GM18867 (cell line): ENCODE measurements at regions not wholly inside any gene's neighbourhood (a gene's known extent, or its start where the extent isn't known, plus 50 kb on each side); places are given as distances from the start of the nearest gene placed in this dataset.

Experiments
- ATAC-seq: cut with Tn5 transposase; IDR thresholded peaks from one replicate; pipeline ENCODE4 v1.9.1; 2021; ENCODE audit warnings: mild to moderate bottlenecking, moderate library complexity; ENCODE audit not compliant: unreplicated experiment

GRCh38 chr11:32265911-32266310, 169.4 kb downstream of the WT1 start:
- no peak for ATAC-seq

DNA sequence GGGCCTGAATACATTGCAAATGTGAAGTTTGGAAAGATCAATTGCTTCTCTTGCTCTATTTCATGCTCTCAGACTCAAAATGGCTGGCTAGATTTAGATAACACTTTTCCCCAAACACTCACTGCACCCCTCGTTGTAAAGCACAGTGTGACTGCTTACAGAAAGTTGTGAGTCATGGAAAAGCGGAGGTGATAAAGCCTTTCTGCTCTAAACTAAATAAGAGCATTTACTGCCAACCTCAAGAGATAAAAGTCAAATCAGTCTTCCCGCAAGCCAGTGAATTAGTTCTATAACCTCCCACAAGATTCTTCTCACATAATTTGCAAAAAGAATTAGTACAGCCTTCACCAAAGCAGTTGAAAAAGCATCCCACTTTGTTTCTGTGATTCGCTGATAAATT, 168.7 kb downstream of the WT1 start:
- no peak for ATAC-seq

DNA sequence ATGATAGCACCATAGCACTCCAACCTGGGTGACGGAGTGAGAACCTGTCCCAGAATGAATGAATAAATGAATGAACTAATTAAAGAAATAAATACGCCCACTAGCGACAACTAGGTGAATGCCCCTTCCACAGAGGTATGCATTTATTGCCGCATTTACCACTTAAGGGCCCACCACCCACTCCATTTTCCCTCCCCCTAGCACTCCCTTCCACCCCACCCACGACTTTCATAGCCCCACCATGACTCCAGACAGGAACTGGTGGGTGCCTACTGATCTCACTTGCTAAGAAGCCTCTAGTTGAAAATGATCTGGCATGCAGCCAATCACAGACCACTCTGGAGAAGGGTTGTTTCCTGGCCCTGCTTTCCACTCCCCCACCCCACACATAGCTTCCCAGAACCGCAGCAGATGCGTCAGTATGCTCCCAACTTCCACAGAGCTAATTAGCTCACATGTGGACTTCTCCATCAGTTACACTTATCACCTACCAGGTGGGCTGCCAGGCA, 167.6 kb downstream of the WT1 start:
- no peak for ATAC-seq

GRCh38 chr11:32273931-32274330, 161.4 kb downstream of the WT1 start:
- ATAC-seq, result no peak

DNA sequence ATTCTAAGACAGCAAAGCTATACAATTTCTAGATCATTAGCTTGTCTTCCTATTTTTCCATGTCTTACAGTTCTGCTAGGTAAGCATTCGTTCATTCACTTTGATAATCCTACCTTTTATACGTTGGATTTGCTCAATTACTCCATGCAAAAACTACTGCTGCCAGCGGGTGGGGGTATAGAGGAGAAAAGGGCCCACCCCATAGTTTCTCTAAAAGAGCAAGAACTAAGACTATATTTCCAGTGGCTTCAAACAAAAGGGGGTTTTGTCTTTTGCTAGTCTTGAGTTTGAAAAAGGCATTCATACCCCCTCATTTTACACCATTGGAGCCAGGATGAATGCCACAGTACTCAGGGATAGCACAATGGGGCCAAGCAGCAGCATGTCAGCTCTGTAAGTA, 155.7 kb downstream of the WT1 start:
- no peak for ATAC-seq

DNA sequence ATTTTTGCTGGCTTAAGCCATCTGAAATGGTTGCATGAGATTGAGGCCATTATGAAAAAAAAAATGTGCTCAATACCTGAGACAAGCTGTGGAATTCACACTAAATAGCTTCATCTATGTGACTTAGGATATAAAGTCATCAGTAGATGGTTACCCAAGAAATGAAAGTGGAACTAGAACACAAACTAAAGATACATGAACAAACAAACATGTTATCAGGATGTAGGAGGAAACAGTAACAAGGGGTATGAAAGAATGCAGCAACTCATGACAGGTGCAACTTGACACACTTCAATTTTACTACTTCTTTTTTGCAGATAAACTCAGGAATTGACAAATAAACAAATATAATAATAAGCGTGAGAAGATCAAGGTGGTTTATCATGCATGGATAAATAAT, 155.0 kb downstream of the WT1 start:
- peak; percentile 92 for ATAC-seq

- ATAC-seq, result no peak
Observed at GRCh38 chr11:32288276-32288675, 147.1 kb downstream of the WT1 start.

DNA sequence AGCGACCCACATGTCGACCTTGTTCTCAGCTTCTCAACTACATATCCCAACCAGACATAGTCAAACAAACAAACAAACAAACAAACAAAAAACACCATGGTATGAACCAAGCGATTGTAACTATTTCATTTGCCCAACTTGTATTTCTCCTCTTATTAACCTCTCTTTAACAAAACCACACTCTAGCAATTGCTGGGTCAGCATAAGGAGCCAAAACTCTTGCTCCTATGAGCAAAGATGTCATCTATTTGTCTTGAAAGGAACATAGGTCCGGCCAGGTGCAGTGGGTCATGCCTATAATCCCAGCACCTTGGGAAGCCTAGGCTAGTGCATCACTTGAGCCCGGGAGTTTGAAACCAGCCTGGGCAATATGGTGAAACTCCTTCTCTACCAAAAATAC, 145.6 kb downstream of the WT1 start:
- ATAC-seq, result no peak

- ATAC-seq, result no peak
Observed at GRCh38 chr11:32290783-32291182, 144.6 kb downstream of the WT1 start.

DNA sequence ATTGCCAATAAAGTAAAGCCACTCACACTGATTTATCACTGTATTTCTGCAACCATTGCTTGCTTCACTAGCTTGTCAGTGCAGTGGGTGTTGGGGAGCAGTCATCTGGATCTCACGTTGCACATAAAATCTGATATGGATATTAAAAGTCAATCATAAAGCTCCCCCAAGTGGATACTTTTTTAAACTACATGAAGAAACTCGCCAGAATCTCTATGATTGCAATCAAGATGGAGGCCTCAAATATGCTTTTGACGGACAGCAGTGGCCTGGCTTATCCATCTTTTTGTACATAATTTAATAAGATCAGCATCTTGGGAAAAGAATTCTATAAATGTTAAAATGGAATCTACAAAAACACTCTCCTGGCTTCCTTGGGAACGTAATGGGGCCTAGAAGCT, 137.7 kb downstream of the WT1 start:
- peak; percentile 78 for ATAC-seq

DNA sequence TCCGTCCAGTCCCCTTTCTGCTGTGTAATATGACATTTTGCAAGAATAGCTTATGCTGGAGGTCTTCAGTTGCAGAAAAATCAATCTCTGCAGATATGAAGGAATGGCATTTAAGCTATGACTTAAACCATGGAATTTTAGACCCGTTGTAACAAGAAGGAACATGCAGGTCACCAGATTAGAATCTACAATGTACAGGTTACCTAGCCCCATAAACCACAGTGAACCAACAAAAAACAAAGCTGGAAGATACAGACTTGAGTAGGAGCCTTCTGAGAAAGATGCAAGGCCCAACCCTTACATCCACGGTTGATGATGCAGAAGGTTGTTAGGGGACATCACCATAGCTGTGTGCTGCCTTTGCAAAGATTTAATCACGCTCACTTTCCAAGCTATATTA, 132.5 kb downstream of the WT1 start:
- no peak for ATAC-seq

DNA sequence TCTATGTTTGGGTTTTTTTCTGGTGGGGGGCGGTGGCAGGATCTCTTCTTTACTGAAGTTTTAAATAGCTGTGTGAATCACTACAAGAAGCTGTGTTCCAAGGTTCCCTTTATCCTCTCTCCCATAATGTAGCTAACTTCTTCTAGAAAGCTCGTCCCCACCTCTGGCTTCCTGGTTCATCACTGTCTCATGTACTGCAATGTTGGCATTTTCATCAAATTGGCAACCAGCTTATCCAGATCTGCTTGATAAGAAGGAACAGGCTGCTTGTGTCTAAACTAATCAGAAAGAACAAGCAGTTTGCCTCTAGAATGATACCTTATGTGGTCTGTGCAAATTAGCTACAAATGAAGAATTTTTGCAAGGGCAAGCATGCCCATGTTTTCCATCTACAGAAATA, 130.8 kb downstream of the WT1 start:
- no peak for ATAC-seq

- ATAC-seq, result no peak
Observed at GRCh38 chr11:32305460-32305859, 129.9 kb downstream of the WT1 start.

DNA sequence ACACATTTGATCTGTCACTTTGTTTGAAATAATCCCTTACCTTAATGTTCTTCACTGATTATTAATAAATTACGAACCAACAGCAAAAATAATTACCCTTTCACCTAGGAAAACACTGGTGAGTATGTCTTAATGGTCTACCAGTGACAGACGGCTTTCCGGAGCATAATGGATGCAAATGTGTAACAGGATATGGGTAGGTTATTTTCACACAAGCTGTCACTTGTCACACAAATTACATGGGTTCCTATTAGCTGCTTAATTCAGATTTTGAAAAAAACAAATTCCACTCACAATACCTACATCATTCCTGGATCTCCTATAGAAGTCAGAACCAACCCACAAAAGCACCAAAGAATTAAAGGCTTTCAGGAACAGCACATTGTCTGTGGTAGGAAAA, 127.9 kb downstream of the WT1 start:
- no peak for ATAC-seq

GRCh38 chr11:32307913-32308312, 127.4 kb downstream of the WT1 start:
- ATAC-seq, result no peak

DNA sequence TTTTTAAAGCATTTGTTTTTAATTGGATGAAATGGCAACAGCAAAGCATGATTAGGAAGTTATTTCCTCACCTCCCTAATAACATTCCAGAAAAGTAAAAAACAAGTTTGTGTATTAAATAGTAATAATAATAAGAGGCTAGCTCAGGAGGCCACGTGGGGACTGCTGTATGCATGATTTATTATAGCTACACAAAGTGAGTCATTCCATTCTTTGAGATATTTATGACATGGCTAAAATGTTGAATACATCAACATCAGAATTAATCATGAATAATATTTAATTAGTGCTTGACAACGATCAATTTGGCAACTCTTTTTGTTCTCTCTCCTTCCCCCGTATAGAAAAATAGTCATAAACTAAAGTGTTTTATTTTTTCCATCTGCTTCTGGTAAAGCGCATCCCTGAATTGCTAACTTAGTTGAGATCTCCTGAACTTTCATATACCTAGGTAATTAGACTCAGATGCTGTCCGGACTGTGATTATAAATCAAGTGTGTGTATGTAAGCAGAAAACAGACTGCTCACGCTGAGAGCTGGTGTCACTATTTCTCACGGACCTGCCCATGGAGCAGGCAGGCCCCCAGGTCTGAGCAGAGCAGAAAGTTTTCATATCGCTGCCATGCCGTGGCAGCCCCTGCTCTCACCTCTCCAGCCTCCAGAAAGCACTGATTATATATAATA, 125.7 kb downstream of the WT1 start:
- ATAC-seq, result no peak

DNA sequence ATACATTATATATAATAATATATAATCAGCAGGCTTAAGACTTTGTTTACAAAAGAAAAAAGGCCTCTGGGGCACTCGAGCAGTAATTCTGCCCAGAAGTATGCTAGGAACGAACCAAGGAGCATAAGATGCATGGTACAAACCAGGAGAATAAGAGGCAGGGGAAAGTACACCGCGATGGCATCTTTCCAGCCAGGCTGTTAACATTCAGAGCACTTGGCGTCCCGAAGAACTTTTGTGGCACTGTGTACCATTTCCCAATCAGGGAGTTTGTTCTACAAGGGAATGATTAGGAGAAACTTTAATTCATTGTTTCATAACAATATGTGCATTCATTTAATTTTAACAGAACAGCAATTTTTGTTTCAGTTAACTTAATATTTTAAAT, 125.1 kb downstream of the WT1 start:
- ATAC-seq, result no peak

GRCh38 chr11:32311346-32312065, 123.8 kb downstream of the WT1 start:
- no peak for ATAC-seq

DNA sequence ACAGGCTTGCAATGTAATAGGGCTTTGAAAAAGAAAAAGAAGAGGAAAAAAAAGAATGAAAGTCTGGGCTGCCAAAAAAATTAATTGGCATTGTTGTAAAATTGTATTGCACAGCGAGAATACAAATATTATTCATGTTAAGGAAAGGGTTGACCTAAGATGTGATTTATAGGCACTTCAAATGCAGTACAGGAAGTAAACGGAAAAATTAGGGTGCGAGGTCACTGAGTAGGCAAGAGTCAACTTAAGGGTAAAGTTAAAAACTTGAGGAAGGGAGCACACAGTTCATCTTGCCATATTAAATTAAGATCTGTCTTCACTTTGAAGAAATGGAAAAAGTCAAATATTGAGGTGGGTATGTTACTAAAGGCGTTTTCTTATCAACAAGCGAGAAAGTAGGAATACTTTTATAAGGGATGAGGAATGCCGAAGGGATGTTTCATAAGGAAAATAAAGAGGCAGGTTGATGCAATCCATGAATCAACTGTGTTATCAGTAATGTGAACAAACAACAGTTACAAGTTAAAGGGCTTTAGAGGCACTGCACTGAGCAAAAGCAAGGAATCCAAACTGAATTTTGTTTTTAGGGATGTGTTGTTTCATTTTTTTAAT, 123.0 kb downstream of the WT1 start:
- no peak for ATAC-seq

DNA sequence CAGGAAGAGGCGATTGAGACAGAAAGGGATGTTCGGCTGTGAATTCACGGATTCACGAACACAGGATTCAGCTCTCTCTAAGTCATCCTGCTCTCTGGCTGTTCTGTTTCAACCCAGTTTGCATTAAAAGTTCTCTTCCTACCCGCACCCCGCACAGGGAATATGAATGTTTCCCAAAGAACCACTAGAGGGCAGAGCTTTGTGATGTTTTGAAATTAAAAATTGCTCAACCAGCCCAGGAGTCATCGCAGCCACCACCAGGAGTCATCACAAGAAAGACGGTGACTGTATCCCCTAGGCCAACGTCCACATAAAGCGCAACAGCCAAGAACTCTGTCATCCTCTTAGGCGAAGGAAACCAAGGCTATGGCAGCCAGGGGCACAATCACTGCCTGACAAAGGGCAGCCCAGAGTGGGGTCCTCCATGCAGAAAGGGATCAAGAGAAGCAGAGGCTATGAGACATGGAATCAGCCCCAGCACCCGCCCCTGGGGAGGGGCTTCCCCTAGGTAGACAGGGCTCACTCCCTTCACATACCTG, 122.4 kb downstream of the WT1 start:
- peak; percentile 67 for ATAC-seq

DNA sequence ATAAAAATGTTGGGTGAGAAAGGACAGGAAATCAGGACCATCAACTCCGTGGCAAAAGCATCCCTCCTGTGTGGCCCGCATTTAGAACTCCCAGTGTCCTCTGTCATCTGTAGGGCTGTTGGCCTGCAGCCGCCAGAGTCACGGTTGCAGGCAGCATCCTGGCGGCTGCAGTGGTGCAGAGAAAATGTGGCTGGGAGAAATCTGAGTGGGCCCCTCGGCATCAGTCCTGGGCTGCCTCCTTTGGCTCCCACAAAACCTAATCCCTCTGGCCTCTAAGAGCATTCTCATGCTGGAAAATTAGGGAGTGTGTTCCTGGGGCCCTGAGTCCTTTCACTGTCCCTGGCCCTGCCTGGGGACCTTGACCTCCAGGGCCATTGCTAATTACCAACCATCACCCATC, 121.9 kb downstream of the WT1 start:
- no peak for ATAC-seq

DNA sequence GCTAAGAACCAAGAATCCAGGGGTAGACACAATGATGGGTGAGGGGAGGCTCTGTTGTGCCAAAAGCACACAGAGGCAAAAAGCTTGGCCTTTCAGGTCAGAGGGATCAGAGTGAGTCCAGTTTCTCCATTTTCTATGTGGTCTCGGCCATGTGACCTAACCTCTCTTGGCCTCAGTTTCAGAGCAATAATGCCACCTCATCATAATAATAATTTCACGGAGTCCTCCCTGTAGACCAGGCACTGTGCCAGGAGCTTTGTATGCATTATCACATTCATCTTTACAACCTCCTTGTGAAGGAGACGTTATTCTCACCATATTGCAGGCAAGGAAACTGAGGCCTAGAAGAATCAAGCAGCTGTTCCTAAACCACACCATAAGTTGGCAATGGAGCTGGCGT, 120.2 kb downstream of the WT1 start:
- ATAC-seq, result no peak
